Testis (tissue), 2 donors: ENCODE measurements at regions not wholly inside any gene's neighbourhood (a gene's known extent, or its start where the extent isn't known, plus 50 kb on each side); places are given as distances from the start of the nearest gene placed in this dataset.

Experiments used
- DNase-seq: peaks from one replicate; pipeline ENCODE4 v3.0.0-alpha.2; 2019
- H3K27ac ChIP-seq, 2 donors: fragments of 200-600 bp; sonication (generic); one replicate each; pipeline ENCODE4 v1.5.1; 2019
- H3K27me3 ChIP-seq: fragments of 200-600 bp; sonication (generic); one replicate; pipeline ENCODE4 v1.5.1; 2019
- H3K36me3 ChIP-seq: fragments of 200-600 bp; sonication (generic); one replicate; pipeline ENCODE4 v1.5.1; 2017; ENCODE audit warnings: low read depth; ENCODE audit errors: missing control alignments
- H3K4me1 ChIP-seq: fragments of 200-600 bp; sonication (generic); one replicate; pipeline ENCODE4 v1.5.1; 2019
- H3K4me3 ChIP-seq, 2 donors: fragments of 200-600 bp; sonication (generic); one replicate each; pipeline ENCODE4 v1.5.1; 2017 to 2019
- H3K9me3 ChIP-seq: fragments of 200-600 bp; sonication (generic); one replicate; pipeline ENCODE4 v1.5.1; 2017
- CTCF ChIP-seq, 3 experiments: fragments of 450-650 bp in 2 of 3; fragments of 200-600 bp in 1 of 3; sonication (generic) in 1 of 3; IDR thresholded peaks; one replicate each; pipeline ENCODE4 v1.5.1; 2016 to 2019; ENCODE audit warnings: antibody characterized with exemption in 3 of 3, mild to moderate bottlenecking in 2 of 3, moderate library complexity in 1 of 3
- POLR2A ChIP-seq: fragments of 450-650 bp; IDR thresholded peaks from one replicate; pipeline ENCODE4 v1.6.1; 2017; ENCODE audit warnings: antibody characterized with exemption, mild to moderate bottlenecking, moderate library complexity
- WGBS, 2 donors: methylation state at CpG; one replicate each; pipeline ENCODE4 v1.1.5; 2018; 5-methylcytosine and 5-hydroxymethylcytosine counted together
- intact Hi-C: fragments of 100-400 bp; cut with DNase I; formaldehyde crosslinking; loops from one replicate; pipeline ENCODE4 v1.15.1; 2023; ENCODE audit warnings: low total_unique reads

GRCh38 chr12:115898670-115899069, 378.8 kb downstream of the MED13L start:
- intact Hi-C loops: no loop called here
- Histone ChIP-seq H3K27ac (no peak overlapping the region), H3K9me3 (no peaks in the 10 kb centered on the region), H3K36me3 (no peaks in the 10 kb centered on the region), H3K27me3 (no peaks in the 10 kb centered on the region), H3K4me1 (no peaks in the 10 kb centered on the region), H3K4me3 (no peak overlapping the region)
- no peak for DNase-seq
- WGBS, 2 donors: 89 to 100% methylated on average over 1 of the region's 1 CpG
- no peak for TF ChIP-seq POLR2A
- no peak for TF ChIP-seq CTCF (IDR thresholded peaks at IDR 0.05)

GRCh38 chr12:115897729-115898128, 379.8 kb downstream of the MED13L start:
- 76% methylated on average over 3 of the region's 3 CpGs for WGBS, 2 donors
- TF ChIP-seq POLR2A (no peak), CTCF (IDR thresholded peaks at IDR 0.05) (no peak)
- Histone ChIP-seq H3K9me3 (no peaks in the 10 kb centered on the region), H3K4me1 (no peaks in the 10 kb centered on the region), H3K27ac (no peak overlapping the region), H3K4me3 (no peak overlapping the region), H3K27me3 (no peaks in the 10 kb centered on the region), H3K36me3 (no peaks in the 10 kb centered on the region)
- DNase-seq: no peak
- intact Hi-C loops: no loop called here

- H3K9me3 ChIP-seq: no peaks in the 10 kb centered on the region
- 83 to 95% methylated on average over 1 of the region's 1 CpG for WGBS, 2 donors
- H3K4me3 ChIP-seq: no peak overlapping the region
- intact Hi-C loops: no loop called here
- H3K27ac ChIP-seq: no peak overlapping the region
- no peaks in the 10 kb centered on the region for H3K27me3 ChIP-seq
- DNase-seq: no peak
- H3K4me1 ChIP-seq: no peaks in the 10 kb centered on the region
- no peaks in the 10 kb centered on the region for H3K36me3 ChIP-seq
- no peak for TF ChIP-seq POLR2A
- peak in 1 of 3 experiments; percentile 24 for TF ChIP-seq CTCF (IDR thresholded peaks at IDR 0.05)
These were observed 382.2 kb downstream of the MED13L start for GRCh38 chr12:115895247-115895646.

- H3K36me3 ChIP-seq: no peaks in the 10 kb centered on the region
- H3K4me1 ChIP-seq: no peaks in the 10 kb centered on the region
- H3K4me3 ChIP-seq: no peak overlapping the region
- intact Hi-C loops: no loop called here
- no peaks in the 10 kb centered on the region for H3K27me3 ChIP-seq
- TF ChIP-seq CTCF (IDR thresholded peaks at IDR 0.05) (no peak), POLR2A (no peak)
- H3K9me3 ChIP-seq: no peaks in the 10 kb centered on the region
- no peak for DNase-seq
- H3K27ac ChIP-seq: no peak overlapping the region
- 52 to 53% methylated on average over 6 of the region's 6 CpGs for WGBS, 2 donors
These were observed 385.8 kb downstream of the MED13L start for GRCh38 chr12:115891556-115892164.

- no peaks in the 10 kb centered on the region for H3K36me3 ChIP-seq
- no peaks in the 10 kb centered on the region for H3K27me3 ChIP-seq
- no peak overlapping the region for H3K4me3 ChIP-seq
- H3K9me3 ChIP-seq: no peaks in the 10 kb centered on the region
- no peak for DNase-seq
- WGBS, 2 donors: 51 to 87% methylated on average over 4 of the region's 4 CpGs
- no peak overlapping the region for H3K27ac ChIP-seq
- H3K4me1 ChIP-seq: no peaks in the 10 kb centered on the region
- intact Hi-C loops: no loop called here
- TF ChIP-seq CTCF (IDR thresholded peaks at IDR 0.05) (no peak), POLR2A (no peak)
These were observed 390.8 kb downstream of the MED13L start for GRCh38 chr12:115886666-115887065.
